K562 (cell line): ENCODE measurements at regions not wholly inside any gene's neighbourhood (a gene's known extent, or its start where the extent isn't known, plus 50 kb on each side); places are given as distances from the start of the nearest gene placed in this dataset.
A peak's percentile ranks its signal among the peaks of the same experiment; 100 is the strongest.

Experiments used
- COPS2 ChIP-seq: fragments of 450-650 bp; conservative IDR thresholded peaks from 2 replicates; pipeline ENCODE4 v1.6.1; 2016; ENCODE audit warnings: mild to moderate bottlenecking, moderate library complexity
- DACH1 ChIP-seq: fragments of 450-650 bp; IDR thresholded peaks from 2 replicates; pipeline ENCODE4 v1.6.1; 2018; ENCODE audit not compliant: partially characterized antibody
- DDX20 ChIP-seq: fragments of 450-650 bp; IDR thresholded peaks from 2 replicates; pipeline ENCODE4 v1.6.1; 2016; ENCODE audit warnings: missing genetic modification characterization, low read depth, mild to moderate bottlenecking, missing compliant biosample characterization, moderate library complexity
- GATA2 ChIP-seq: sonication (generic); formaldehyde crosslinking; IDR thresholded peaks from 2 replicates; pipeline ENCODE4 v1.4.0; 2020; ENCODE audit warnings: mild to moderate bottlenecking, missing genetic modification reagents
- KDM1A ChIP-seq, 2 experiments: fragments of 450-650 bp; IDR thresholded peaks; 2 replicates each; pipeline ENCODE4 v1.6.1; 2016; ENCODE audit warnings: mild to moderate bottlenecking in 2 of 2
- MCM7 ChIP-seq, 2 experiments: fragments of 450-650 bp; IDR thresholded peaks; 2 replicates each; pipeline ENCODE4 v1.6.1; 2016 to 2018
- MTA2 ChIP-seq: fragments of 450-650 bp; IDR thresholded peaks from 2 replicates; pipeline ENCODE4 v1.6.1; 2016; ENCODE audit warnings: low read depth
- SIN3B ChIP-seq: fragments of 450-650 bp; IDR thresholded peaks from 2 replicates; pipeline ENCODE4 v1.6.1; 2017; ENCODE audit warnings: low read depth, mild to moderate bottlenecking, moderate library complexity
- SIX5 ChIP-seq, 2 experiments: IDR thresholded peaks; 2 replicates each; pipeline ENCODE4 v1.6.1; 2011; ENCODE audit warnings: low read length in 2 of 2, borderline replicate concordance in 1 of 2, low read depth in 1 of 2, mild to moderate bottlenecking in 1 of 2, moderate library complexity in 1 of 2; ENCODE audit not compliant: insufficient read depth in 1 of 2
- TRIM24 ChIP-seq, 2 experiments: fragments of 450-650 bp; IDR thresholded peaks; 2 replicates each; pipeline ENCODE4 v1.6.1; 2016
- ZBTB1 ChIP-seq: sonication (generic); formaldehyde crosslinking; IDR thresholded peaks from 2 replicates; pipeline ENCODE4 v1.8.1; 2023; ENCODE audit warnings: missing genetic modification reagents, low read depth, mild to moderate bottlenecking, borderline replicate concordance
- ZBTB17 ChIP-seq: fragments of 450-650 bp; formaldehyde crosslinking; IDR thresholded peaks from 2 replicates; pipeline ENCODE4 v1.4.0; 2020; ENCODE audit warnings: mild to moderate bottlenecking
- ZKSCAN8 ChIP-seq: fragments of 200-800 bp; sonication (Bioruptor generic); IDR thresholded peaks from 2 replicates; pipeline ENCODE4 v1.6.1; 2016; ENCODE audit warnings: missing genetic modification characterization, missing compliant biosample characterization
- ZNF224 ChIP-seq: sonication (generic); formaldehyde crosslinking; IDR thresholded peaks from 2 replicates; pipeline ENCODE4 v1.8.0; 2022; ENCODE audit warnings: mild to moderate bottlenecking, missing genetic modification reagents
- ZNF3 ChIP-seq: fragments of 250-450 bp; sonication (Bioruptor Pico); IDR thresholded peaks from 2 replicates; pipeline ENCODE4 v1.5.0; 2021; ENCODE audit warnings: mild to moderate bottlenecking, moderate library complexity
- TF ChIP-seq, protein P1 (sequence below): fragments of 250-450 bp; sonication (Bioruptor Pico); IDR thresholded peaks from 2 replicates; pipeline ENCODE4 v1.5.0; 2020; ENCODE audit warnings: mild to moderate bottlenecking, borderline replicate concordance
- TF ChIP-seq, protein P2 (sequence below): fragments of 200-600 bp; sonication (generic); IDR thresholded peaks from one replicate; pipeline ENCODE4 v1.6.1; 2012; ENCODE audit warnings: mild to moderate bottlenecking, low read depth, low read length, inconsistent platforms

DNA sequence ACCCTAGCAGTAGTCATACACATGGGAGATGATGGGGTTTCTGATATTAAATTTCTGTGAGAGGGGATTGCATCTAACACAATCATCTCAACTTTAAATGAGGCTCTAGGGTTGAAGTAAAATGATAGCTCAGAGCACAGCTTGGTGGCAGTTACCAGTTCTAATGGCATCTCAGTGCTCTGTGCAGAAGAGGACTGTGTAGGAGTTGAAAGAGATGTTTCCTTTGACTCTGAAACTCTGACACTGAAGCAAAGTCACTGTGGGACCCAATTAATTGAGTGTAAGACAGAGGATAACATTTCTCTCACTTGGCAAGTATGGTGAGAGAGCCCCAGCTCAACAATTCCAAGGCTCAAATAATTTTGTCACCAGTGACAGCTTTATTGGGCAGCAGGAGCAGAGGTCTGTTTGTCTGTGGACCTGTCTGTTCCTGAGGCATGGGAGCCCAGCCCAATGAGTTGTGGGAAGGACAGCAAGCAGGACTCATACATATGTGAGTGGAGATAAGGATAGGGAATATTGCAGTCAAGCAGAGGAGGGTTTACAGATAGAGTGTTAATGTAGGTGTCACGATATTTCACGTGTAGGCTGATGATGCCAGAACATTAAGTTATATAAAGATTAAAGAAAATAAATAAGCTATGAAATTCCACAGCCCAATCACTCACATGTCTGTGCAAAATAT lies 76.7 kb upstream of the NAF1 start (continued):
- TF ChIP-seq, protein P1, sequence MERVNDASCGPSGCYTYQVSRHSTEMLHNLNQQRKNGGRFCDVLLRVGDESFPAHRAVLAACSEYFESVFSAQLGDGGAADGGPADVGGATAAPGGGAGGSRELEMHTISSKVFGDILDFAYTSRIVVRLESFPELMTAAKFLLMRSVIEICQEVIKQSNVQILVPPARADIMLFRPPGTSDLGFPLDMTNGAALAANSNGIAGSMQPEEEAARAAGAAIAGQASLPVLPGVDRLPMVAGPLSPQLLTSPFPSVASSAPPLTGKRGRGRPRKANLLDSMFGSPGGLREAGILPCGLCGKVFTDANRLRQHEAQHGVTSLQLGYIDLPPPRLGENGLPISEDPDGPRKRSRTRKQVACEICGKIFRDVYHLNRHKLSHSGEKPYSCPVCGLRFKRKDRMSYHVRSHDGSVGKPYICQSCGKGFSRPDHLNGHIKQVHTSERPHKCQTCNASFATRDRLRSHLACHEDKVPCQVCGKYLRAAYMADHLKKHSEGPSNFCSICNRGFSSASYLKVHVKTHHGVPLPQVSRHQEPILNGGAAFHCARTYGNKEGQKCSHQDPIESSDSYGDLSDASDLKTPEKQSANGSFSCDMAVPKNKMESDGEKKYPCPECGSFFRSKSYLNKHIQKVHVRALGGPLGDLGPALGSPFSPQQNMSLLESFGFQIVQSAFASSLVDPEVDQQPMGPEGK (CRISPR knock-in tag), result no peak
- TF ChIP-seq ZNF3 (CRISPR knock-in tag) (no peak), DACH1 (no peak), DDX20 (tag) (no peak), SIX5 (IDR thresholded peaks at IDR 0.05; ENCODE audit: borderline replicate concordance in 1 of 2, insufficient read depth in 1 of 2, low read depth in 1 of 2, low read length in 2 of 2) (no peak), ZNF224 (no peak), SIN3B (no peak), ZKSCAN8 (CRISPR knock-in tag) (no peak), MTA2 (peak; percentile 62; the same call in 1 of the 2 replicates), TRIM24 (IDR thresholded peaks at IDR 0.05) (peak; percentile 46 to 66; a peak in 2 of 4 replicates), ZBTB1 (CRISPR knock-in tag) (no peak), COPS2 (no peak), MCM7 (IDR thresholded peaks at IDR 0.05) (no peak), KDM1A (IDR thresholded peaks at IDR 0.05) (peak in 1 of 2 experiments; percentile 50; a peak in 1 of 4 replicates), GATA2 (CRISPR knock-in tag) (0 out of 2 replicates have a peak, but pooled peaks have one; percentile 44), ZBTB17 (no peak)
- TF ChIP-seq, protein P2, sequence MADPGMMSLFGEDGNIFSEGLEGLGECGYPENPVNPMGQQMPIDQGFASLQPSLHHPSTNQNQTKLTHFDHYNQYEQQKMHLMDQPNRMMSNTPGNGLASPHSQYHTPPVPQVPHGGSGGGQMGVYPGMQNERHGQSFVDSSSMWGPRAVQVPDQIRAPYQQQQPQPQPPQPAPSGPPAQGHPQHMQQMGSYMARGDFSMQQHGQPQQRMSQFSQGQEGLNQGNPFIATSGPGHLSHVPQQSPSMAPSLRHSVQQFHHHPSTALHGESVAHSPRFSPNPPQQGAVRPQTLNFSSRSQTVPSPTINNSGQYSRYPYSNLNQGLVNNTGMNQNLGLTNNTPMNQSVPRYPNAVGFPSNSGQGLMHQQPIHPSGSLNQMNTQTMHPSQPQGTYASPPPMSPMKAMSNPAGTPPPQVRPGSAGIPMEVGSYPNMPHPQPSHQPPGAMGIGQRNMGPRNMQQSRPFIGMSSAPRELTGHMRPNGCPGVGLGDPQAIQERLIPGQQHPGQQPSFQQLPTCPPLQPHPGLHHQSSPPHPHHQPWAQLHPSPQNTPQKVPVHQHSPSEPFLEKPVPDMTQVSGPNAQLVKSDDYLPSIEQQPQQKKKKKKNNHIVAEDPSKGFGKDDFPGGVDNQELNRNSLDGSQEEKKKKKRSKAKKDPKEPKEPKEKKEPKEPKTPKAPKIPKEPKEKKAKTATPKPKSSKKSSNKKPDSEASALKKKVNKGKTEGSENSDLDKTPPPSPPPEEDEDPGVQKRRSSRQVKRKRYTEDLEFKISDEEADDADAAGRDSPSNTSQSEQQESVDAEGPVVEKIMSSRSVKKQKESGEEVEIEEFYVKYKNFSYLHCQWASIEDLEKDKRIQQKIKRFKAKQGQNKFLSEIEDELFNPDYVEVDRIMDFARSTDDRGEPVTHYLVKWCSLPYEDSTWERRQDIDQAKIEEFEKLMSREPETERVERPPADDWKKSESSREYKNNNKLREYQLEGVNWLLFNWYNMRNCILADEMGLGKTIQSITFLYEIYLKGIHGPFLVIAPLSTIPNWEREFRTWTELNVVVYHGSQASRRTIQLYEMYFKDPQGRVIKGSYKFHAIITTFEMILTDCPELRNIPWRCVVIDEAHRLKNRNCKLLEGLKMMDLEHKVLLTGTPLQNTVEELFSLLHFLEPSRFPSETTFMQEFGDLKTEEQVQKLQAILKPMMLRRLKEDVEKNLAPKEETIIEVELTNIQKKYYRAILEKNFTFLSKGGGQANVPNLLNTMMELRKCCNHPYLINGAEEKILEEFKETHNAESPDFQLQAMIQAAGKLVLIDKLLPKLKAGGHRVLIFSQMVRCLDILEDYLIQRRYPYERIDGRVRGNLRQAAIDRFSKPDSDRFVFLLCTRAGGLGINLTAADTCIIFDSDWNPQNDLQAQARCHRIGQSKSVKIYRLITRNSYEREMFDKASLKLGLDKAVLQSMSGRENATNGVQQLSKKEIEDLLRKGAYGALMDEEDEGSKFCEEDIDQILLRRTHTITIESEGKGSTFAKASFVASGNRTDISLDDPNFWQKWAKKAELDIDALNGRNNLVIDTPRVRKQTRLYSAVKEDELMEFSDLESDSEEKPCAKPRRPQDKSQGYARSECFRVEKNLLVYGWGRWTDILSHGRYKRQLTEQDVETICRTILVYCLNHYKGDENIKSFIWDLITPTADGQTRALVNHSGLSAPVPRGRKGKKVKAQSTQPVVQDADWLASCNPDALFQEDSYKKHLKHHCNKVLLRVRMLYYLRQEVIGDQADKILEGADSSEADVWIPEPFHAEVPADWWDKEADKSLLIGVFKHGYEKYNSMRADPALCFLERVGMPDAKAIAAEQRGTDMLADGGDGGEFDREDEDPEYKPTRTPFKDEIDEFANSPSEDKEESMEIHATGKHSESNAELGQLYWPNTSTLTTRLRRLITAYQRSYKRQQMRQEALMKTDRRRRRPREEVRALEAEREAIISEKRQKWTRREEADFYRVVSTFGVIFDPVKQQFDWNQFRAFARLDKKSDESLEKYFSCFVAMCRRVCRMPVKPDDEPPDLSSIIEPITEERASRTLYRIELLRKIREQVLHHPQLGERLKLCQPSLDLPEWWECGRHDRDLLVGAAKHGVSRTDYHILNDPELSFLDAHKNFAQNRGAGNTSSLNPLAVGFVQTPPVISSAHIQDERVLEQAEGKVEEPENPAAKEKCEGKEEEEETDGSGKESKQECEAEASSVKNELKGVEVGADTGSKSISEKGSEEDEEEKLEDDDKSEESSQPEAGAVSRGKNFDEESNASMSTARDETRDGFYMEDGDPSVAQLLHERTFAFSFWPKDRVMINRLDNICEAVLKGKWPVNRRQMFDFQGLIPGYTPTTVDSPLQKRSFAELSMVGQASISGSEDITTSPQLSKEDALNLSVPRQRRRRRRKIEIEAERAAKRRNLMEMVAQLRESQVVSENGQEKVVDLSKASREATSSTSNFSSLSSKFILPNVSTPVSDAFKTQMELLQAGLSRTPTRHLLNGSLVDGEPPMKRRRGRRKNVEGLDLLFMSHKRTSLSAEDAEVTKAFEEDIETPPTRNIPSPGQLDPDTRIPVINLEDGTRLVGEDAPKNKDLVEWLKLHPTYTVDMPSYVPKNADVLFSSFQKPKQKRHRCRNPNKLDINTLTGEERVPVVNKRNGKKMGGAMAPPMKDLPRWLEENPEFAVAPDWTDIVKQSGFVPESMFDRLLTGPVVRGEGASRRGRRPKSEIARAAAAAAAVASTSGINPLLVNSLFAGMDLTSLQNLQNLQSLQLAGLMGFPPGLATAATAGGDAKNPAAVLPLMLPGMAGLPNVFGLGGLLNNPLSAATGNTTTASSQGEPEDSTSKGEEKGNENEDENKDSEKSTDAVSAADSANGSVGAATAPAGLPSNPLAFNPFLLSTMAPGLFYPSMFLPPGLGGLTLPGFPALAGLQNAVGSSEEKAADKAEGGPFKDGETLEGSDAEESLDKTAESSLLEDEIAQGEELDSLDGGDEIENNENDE, result no peak
